GM12865 (cell line): ENCODE measurements at regions not wholly inside any gene's neighbourhood (a gene's known extent, or its start where the extent isn't known, plus 50 kb on each side); places are given as distances from the start of the nearest gene placed in this dataset.
A peak's percentile ranks its signal among the peaks of the same experiment; 100 is the strongest.
"Not testable (repeated sequence)": the region's sequence is repeated elsewhere in the genome, so short reads cannot be mapped to it uniquely, and the experiment has no call there.

Experiments
- DNase-seq: peaks from one replicate; pipeline ENCODE4 v3.0.0; 2010; ENCODE audit warnings: low read depth
- H3K4me3 ChIP-seq: 2 replicates; pipeline ENCODE4 v1.5.1; 2011; ENCODE audit warnings: mild to moderate bottlenecking, low read depth, low read length, control low read depth
- TF ChIP-seq, protein P1 (sequence below): IDR thresholded peaks from 2 replicates; pipeline ENCODE4 v1.5.1; 2011; ENCODE audit warnings: low read length, control low read depth, low read depth, inconsistent platforms; ENCODE audit not compliant: insufficient read depth; ENCODE audit errors: missing control alignments

DNA sequence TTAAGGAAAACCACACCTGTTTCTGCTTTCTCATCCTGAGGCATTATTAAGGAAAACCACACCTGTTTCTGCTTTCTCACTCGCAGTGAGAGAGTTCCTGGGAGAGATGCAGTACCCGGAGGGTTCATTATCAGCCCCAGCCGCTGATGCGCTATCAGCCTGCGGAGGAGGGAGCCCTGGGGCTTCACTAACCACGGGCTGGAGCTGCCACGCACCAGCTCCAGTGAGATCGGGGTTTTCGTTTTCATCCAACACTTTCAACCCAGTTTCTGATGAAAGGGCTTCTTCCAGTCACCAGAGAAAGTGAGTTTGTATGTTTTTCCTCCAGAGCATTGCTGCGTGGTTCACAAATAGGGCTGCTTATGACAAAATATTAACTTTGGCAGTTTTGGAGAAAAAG lies 93.2 kb upstream of the PRKX start:
- TF ChIP-seq, protein P1, sequence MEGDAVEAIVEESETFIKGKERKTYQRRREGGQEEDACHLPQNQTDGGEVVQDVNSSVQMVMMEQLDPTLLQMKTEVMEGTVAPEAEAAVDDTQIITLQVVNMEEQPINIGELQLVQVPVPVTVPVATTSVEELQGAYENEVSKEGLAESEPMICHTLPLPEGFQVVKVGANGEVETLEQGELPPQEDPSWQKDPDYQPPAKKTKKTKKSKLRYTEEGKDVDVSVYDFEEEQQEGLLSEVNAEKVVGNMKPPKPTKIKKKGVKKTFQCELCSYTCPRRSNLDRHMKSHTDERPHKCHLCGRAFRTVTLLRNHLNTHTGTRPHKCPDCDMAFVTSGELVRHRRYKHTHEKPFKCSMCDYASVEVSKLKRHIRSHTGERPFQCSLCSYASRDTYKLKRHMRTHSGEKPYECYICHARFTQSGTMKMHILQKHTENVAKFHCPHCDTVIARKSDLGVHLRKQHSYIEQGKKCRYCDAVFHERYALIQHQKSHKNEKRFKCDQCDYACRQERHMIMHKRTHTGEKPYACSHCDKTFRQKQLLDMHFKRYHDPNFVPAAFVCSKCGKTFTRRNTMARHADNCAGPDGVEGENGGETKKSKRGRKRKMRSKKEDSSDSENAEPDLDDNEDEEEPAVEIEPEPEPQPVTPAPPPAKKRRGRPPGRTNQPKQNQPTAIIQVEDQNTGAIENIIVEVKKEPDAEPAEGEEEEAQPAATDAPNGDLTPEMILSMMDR: no peak

DNA sequence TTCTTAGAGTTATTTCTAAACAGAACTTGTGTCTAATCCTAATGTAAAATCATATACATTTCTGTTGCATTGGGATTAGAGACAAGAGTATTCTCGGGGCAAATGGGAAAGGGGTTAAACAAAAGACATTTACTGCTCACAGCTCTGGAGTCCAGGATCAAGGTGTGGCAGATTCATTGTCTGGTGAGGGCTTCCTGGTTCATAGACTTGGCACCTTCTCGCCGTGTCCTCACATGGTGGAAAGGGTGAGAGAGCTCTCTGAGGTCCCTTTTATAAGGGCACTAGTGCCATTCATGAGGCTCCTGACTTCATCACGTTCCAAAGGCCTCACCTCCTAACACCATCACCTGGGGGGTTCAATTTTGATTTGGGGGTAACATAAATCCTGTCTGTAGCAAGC lies 90.3 kb upstream of the PRKX start:
- no peak for DNase-seq
- TF ChIP-seq, protein P1: no peak
- no peak overlapping the region for H3K4me3 ChIP-seq

More for the DNA sequence above, 93.2 kb upstream of the PRKX start:
- H3K4me3 ChIP-seq: no peak overlapping the region
- DNase-seq: no peak

DNA sequence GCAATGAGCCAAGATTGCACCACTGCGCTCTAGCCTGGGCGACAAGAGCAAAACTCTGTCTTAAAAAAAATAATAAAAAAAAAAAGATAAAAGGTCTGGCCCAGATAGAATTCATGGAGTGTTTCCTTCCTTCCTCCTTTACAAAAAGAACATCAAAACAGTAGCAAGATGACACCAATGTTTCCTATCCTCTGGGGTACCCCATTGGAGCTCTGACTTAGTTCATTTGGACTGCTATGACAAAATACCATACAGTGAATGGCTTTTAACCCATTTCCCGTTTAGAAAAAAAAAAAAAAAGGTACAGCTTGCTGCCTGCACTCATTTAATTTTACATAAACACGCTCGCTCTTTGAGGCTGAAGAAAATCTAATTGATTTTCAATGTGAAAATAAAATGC lies 89.9 kb upstream of the PRKX start:
- H3K4me3 ChIP-seq: no peak overlapping the region
- TF ChIP-seq, protein P1: no peak
- no peak for DNase-seq

DNA sequence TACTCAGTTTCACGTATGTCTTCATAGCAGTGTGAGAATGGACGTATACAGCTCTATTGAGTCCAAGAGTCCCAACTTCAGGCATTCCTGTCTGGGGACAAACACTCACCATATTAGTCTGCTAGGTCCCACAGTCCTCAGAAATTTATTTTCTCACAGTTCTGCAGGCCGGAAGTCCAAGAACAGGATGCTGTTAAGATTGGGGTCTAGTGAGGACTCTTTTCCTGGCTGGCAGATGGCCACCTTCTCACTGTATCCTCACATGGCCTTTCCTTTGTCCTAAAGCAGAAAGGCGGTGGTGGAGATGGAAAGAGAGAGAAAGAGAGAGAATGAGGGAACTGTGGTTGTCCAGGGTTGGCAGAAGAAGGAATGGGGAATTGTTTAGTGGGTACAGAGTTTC lies 82.0 kb upstream of the PRKX start:
- H3K4me3 ChIP-seq, DNase-seq: not testable (repeated sequence)

DNA sequence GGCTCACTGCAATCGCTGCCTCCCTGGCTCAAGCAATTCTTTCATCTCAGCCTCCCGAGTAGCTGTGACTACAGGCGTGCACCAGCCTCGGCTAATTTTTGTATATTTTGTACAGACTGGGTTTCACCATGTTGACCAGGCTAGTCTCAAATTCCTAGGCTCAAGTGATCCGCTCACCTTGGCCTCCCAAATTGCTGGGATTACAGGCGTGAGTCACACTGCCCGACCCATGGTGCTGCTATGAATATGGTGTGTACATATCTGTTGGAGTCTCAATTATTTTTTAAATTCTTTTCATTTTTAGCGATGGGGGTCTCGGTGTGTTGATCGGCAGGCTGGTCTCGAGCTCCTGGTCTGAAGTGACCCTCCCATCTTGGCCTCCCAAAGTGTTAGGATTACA lies 78.0 kb upstream of the PRKX start:
- no peak for DNase-seq
- no peak overlapping the region for H3K4me3 ChIP-seq
- TF ChIP-seq, protein P1: no peak

DNA sequence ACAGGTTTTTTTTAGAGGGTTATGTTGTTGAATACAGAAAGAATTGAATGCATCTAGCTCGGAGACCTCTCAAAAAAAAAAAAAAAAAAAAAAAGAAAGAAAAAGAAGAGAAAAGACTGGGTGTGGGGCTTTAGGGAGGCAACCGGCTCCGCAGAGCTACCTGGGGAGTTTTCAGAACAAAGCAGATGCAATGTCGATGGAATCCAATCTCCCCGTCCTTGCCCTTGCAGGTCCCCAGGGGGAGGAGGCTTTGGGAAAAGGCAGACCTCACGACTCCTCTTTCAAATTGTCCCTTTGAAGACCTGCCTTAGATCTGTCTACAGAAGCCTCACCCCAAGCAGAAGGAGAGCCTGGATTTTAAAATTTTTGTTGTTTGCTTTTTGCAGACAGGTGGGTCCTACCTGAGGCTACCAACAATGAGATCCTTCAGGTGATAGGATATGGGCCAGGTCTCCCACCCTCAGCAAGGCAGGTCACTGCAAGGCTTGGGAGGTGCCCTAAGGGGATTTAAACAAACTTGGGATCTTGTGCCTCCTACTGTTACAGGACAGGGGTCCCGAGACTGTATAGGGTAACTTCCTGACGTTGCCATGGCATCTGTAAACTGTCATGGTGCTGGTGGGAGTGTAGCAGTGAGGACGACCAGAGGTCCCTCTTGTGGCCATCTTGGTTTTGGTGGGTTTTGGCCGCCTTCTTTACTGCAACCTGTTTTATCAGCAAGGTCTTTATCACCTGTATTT lies 75.2 kb upstream of the PRKX start:
- TF ChIP-seq, protein P1: peak; percentile 2
- no peak overlapping the region for H3K4me3 ChIP-seq

DNA sequence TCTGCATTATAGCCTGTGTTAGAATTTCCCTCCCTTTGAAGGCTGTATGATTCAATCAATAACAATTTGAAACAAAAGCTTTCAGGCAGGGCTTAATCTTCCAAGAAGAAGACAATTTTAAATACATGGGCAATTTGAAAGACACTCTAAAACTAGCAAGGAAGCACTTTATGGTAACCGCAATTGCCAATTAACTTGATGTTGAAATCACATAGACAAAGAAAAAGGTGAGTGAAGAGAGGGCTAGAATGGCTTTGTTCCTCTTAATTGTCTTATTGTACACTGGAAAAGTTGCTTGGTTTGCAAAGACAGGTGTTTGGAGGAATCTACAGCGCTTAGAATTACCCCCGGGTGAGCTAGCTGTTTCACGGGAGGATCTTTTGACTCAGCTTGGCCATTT lies 74.4 kb upstream of the PRKX start:
- no peak overlapping the region for H3K4me3 ChIP-seq
- TF ChIP-seq, protein P1: no peak
- DNase-seq: no peak

More for the DNA sequence above, 75.2 kb upstream of the PRKX start:
- no peak for DNase-seq

DNA sequence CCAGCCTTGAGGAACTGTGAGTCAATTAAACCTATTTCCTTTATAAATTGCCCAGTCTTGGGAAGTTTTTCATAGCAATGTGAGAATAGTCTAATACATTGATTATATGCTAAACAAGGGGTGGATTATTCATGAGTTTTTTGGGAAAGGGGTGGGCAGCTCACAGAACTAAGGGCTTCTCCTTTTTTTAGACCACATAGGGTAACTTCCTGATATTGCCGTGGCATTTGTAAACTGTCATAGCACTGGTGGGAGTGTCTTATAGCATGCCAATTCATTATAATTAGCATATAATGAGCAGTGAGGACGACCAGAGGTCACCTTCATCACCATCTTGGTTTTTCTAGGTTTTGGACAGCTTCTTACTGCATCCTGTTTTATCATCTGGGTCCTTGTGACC lies 72.4 kb upstream of the PRKX start:
- not testable (repeated sequence) for DNase-seq, H3K4me3 ChIP-seq
